B cell (primary cell): ENCODE measurements at regions not wholly inside any gene's neighbourhood (a gene's known extent, or its start where the extent isn't known, plus 50 kb on each side); places are given as distances from the start of the nearest gene placed in this dataset.

Experiments used
- CTCF ChIP-seq: fragments of 200-600 bp; IDR thresholded peaks from one replicate; pipeline ENCODE4 v1.8.0; 2022; ENCODE audit warnings: antibody characterized with exemption, mild to moderate bottlenecking
- EZH2 ChIP-seq: IDR thresholded peaks from 2 replicates; pipeline ENCODE4 v1.6.1; 2012; ENCODE audit warnings: borderline replicate concordance, low read depth, mild to moderate bottlenecking, moderate library complexity, low read length; ENCODE audit not compliant: insufficient read depth, poor library complexity, severe bottlenecking

DNA sequence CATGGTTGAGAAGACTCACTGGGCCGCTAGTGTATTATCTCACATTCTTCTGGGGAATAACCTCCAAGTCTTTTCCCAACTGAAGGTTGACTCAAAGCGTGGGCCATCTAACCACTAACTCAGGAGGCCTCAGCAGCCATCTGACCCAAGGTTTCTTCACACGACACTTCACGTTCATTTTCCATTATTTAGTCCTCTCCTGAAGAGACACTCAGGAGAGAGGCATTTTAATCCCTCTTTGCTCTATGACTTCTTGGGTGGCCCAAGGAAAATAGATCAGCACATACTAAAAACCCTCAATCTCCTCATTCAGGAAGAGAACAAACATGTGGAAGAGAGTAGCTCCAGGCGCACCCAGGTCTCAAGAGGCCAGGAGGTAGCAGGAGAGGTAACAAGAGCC lies 252.8 kb upstream of the FOXF1 start:
- TF ChIP-seq CTCF (no peak), EZH2 (no peak)
